H9 (cell line): ENCODE measurements at regions not wholly inside any gene's neighbourhood (a gene's known extent, or its start where the extent isn't known, plus 50 kb on each side); places are given as distances from the start of the nearest gene placed in this dataset.

ENCODE experiments used
- DNase-seq: peaks from one replicate; pipeline ENCODE4 v3.0.0-alpha.2; 2017
- H2AFZ ChIP-seq: one replicate; pipeline ENCODE4 v1.6.1; 2013; ENCODE audit warnings: mild to moderate bottlenecking, low read length, control low read depth, moderate library complexity
- H2AK5ac ChIP-seq: 2 replicates; pipeline ENCODE4 v1.6.1; 2013; ENCODE audit warnings: low read length, control low read depth, mixed read lengths; ENCODE audit not compliant: insufficient read length
- H2BK120ac ChIP-seq: one replicate; pipeline ENCODE4 v1.6.1; 2013; ENCODE audit warnings: low read depth, mild to moderate bottlenecking, low read length, control low read depth, inconsistent platforms; ENCODE audit not compliant: poor library complexity, severe bottlenecking
- H2BK12ac ChIP-seq: 2 replicates; pipeline ENCODE4 v1.6.1; 2013; ENCODE audit warnings: low read length, control low read depth, mixed read lengths, low read depth; ENCODE audit not compliant: insufficient read length
- H2BK15ac ChIP-seq: 2 replicates; pipeline ENCODE4 v1.6.1; 2013; ENCODE audit warnings: low read depth, low read length, control low read depth
- H2BK20ac ChIP-seq: one replicate; pipeline ENCODE4 v1.6.1; 2013; ENCODE audit warnings: low read depth, mild to moderate bottlenecking, low read length, control low read depth, inconsistent platforms; ENCODE audit not compliant: poor library complexity, severe bottlenecking
- H2BK5ac ChIP-seq: 2 replicates; pipeline ENCODE4 v1.6.1; 2013; ENCODE audit warnings: low read length, control low read depth, mixed read lengths; ENCODE audit not compliant: insufficient read length
- H3K14ac ChIP-seq: 2 replicates; pipeline ENCODE4 v1.6.1; 2013; ENCODE audit warnings: low read length, control low read depth; ENCODE audit not compliant: insufficient read depth
- H3K18ac ChIP-seq: 2 replicates; pipeline ENCODE4 v1.6.1; 2013; ENCODE audit warnings: low read depth, mild to moderate bottlenecking, mixed read lengths, low read length, control low read depth; ENCODE audit not compliant: insufficient read length
- H3K23ac ChIP-seq: 2 replicates; pipeline ENCODE4 v1.6.1; 2013; ENCODE audit warnings: low read length, control low read depth, mixed read lengths, low read depth; ENCODE audit not compliant: insufficient read length
- H3K23me2 ChIP-seq: 2 replicates; pipeline ENCODE4 v1.6.1; 2013; ENCODE audit warnings: low read depth, mild to moderate bottlenecking, mixed read lengths, low read length, control low read depth; ENCODE audit not compliant: insufficient read length, poor library complexity, severe bottlenecking
- H3K27ac ChIP-seq: 2 replicates; pipeline ENCODE4 v1.5.1; 2013; ENCODE audit warnings: low read length, control low read depth, mixed read lengths, low read depth; ENCODE audit not compliant: insufficient read length
- H3K27me3 ChIP-seq: 2 replicates; pipeline ENCODE4 v1.6.1; 2013; ENCODE audit warnings: low read length, control low read depth, inconsistent platforms; ENCODE audit not compliant: insufficient read depth
- H3K4ac ChIP-seq: 2 replicates; pipeline ENCODE4 v1.6.1; 2013; ENCODE audit warnings: low read depth, mild to moderate bottlenecking, control low read depth, inconsistent platforms, low read length, moderate library complexity
- H3K4me1 ChIP-seq: 2 replicates; pipeline ENCODE4 v1.6.1; 2013; ENCODE audit warnings: low read length, control low read depth, inconsistent platforms; ENCODE audit not compliant: insufficient read depth
- H3K4me2 ChIP-seq: 2 replicates; pipeline ENCODE4 v1.6.1; 2013; ENCODE audit warnings: low read length, control low read depth, mixed read lengths; ENCODE audit not compliant: insufficient read length, insufficient read depth
- H3K56ac ChIP-seq: 2 replicates; pipeline ENCODE4 v1.6.1; 2013; ENCODE audit warnings: low read depth, mild to moderate bottlenecking, mixed read lengths, low read length, control low read depth; ENCODE audit not compliant: insufficient read length
- H3K79me1 ChIP-seq: 2 replicates; pipeline ENCODE4 v1.6.1; 2013; ENCODE audit warnings: low read depth, mild to moderate bottlenecking, moderate library complexity, low read length, control low read depth, inconsistent platforms; ENCODE audit not compliant: insufficient read depth, poor library complexity, severe bottlenecking
- H3K79me2 ChIP-seq: 2 replicates; pipeline ENCODE4 v1.6.1; 2013; ENCODE audit warnings: low read length, control low read depth, inconsistent platforms; ENCODE audit not compliant: insufficient read depth
- H3K9ac ChIP-seq: 2 replicates; pipeline ENCODE4 v1.6.1; 2013; ENCODE audit warnings: low read length, control low read depth, mixed read lengths; ENCODE audit not compliant: insufficient read length; ENCODE audit errors: extremely low read depth
- H3K9me3 ChIP-seq: one replicate; pipeline ENCODE4 v1.6.1; 2013; ENCODE audit warnings: low read depth, low read length, inconsistent platforms; ENCODE audit not compliant: control insufficient read depth
- H3T11ph ChIP-seq: one replicate; pipeline ENCODE4 v1.6.1; 2013; ENCODE audit warnings: mild to moderate bottlenecking, low read length, control low read depth, inconsistent platforms
- H4K20me1 ChIP-seq: one replicate; pipeline ENCODE4 v1.6.1; 2013; ENCODE audit not compliant: control insufficient read depth, insufficient read length, insufficient read depth
- H4K5ac ChIP-seq: 2 replicates; pipeline ENCODE4 v1.6.1; 2013; ENCODE audit warnings: low read depth, mild to moderate bottlenecking, mixed read lengths, low read length, control low read depth; ENCODE audit not compliant: insufficient read length
- H4K8ac ChIP-seq: replicated peaks from 2 replicates; pipeline ENCODE4 v1.6.1; 2013; ENCODE audit warnings: low read length, control low read depth, mixed read lengths, low read depth; ENCODE audit not compliant: insufficient read length
- H4K91ac ChIP-seq: 2 replicates; pipeline ENCODE4 v1.6.1; 2013; ENCODE audit warnings: low read depth, mild to moderate bottlenecking, moderate library complexity, mixed read lengths, low read length, control low read depth; ENCODE audit not compliant: insufficient read length
- H3K27ac Mint-ChIP-seq, 3 experiments: 2 replicates in 2 of 3; 3 replicates in 1 of 3; pipeline ENCODE4 v1.8.0; 2020 to 2021; ENCODE audit warnings: mixed read lengths in 3 of 3, mild to moderate bottlenecking in 1 of 3, moderate library complexity in 1 of 3
- H3K27me3 Mint-ChIP-seq: 2 replicates; pipeline ENCODE4 v1.8.0; 2021; ENCODE audit warnings: low read depth, mild to moderate bottlenecking, moderate library complexity, mixed read lengths
- H3K36me3 Mint-ChIP-seq, 3 experiments: 2 replicates in 2 of 3; 3 replicates in 1 of 3; pipeline ENCODE4 v1.8.0; 2020 to 2021; ENCODE audit warnings: low read depth in 3 of 3, mixed read lengths in 3 of 3; ENCODE audit not compliant: insufficient read depth in 1 of 3
- H3K4me1 Mint-ChIP-seq, 2 experiments: 2 replicates each; pipeline ENCODE4 v1.8.0; 2020; ENCODE audit warnings: mixed read lengths in 2 of 2
- H3K4me3 Mint-ChIP-seq, 2 experiments: 2 replicates in 1 of 2; 3 replicates in 1 of 2; pipeline ENCODE4 v1.8.0; 2020 to 2021; ENCODE audit warnings: mild to moderate bottlenecking in 2 of 2, mixed read lengths in 2 of 2, moderate library complexity in 1 of 2
- H3K9me3 Mint-ChIP-seq, 2 experiments: 2 replicates in 1 of 2; 3 replicates in 1 of 2; pipeline ENCODE4 v1.8.0; 2020; ENCODE audit warnings: mild to moderate bottlenecking in 2 of 2, mixed read lengths in 2 of 2, moderate library complexity in 1 of 2
- WGBS: extraction: QIAGEN DNeasy Blood & Tissue Kit; methylation state at CpG from one replicate; pipeline ENCODE4 v1.1.7; 2013; ENCODE audit warnings: missing lambda C conversion rate, low lambda C conversion rate, mixed read lengths; ENCODE audit not compliant: insufficient read length; ENCODE audit errors: extremely low coverage; 5-methylcytosine and 5-hydroxymethylcytosine counted together
- TF ChIP-seq, protein P1 (sequence below): fragments of 200-600 bp; sonication (generic); conservative IDR thresholded peaks from 3 replicates; pipeline ENCODE4 v1.8.0; 2021; ENCODE audit warnings: antibody characterized with exemption, mild to moderate bottlenecking

DNA sequence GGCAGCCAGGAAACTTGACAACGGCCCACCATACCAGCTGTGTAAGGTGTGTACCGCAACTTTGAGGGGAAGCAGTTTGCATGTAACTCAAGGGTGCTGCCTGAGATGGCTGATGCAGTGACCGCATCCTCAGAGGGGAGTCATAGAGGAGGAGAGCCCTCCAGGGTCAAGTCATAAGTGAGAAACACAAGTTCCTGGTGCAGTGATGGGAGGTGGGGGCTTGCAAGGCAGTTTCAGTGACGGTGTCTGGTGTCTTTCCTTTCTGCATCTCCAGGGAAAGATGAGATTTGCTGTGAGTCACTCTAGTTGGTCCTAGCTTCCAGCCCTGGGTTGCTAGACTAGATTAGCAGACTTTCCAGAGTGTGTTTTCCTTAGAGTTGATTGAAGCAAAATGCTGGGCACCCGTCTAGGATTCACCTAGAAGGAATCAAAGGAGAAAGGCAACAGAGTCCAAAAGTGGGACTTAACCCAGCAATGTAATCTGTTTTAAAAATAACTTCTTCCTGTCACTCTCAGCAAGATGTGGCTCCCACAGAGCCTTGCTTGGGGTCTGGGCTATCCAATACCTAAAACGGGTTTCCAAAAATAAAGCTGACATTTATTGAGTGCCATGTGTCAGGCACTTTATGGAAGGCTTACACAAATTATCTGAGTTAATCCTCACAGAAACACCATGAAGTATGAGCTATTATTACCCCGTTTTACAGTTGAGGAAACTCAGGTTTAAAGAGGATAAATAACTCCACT is 265.4 kb upstream of the PLET1 start:
- Histone ChIP-seq H2AK5ac (no peak overlapping the region), H3K14ac (no peak overlapping the region), H4K8ac (no peak overlapping the region), H2BK5ac (no peak overlapping the region), H4K20me1 (no peaks in the 10 kb centered on the region), H3K27ac (no peak overlapping the region), H2BK12ac (no peak overlapping the region), H3K4me1 (no peaks in the 10 kb centered on the region), H3K23me2 (no peaks in the 10 kb centered on the region), H2BK20ac (no peak overlapping the region), H3K56ac (no peak overlapping the region), H4K5ac (no peak overlapping the region), H3K79me2 (no peaks in the 10 kb centered on the region), H3K9ac (no peak overlapping the region), H3K23ac (no peak overlapping the region), H4K91ac (no peak overlapping the region), H3K79me1 (no peaks in the 10 kb centered on the region), H2AFZ (no peak overlapping the region), H3K4me2 (no peak overlapping the region), H2BK120ac (no peak overlapping the region), H2BK15ac (no peak overlapping the region), H3K27me3 (no peaks in the 10 kb centered on the region), H3T11ph (no peak overlapping the region), H3K4ac (no peak overlapping the region), H3K9me3 (no peaks in the 10 kb centered on the region), H3K18ac (no peak overlapping the region)
- TF ChIP-seq, protein P1, sequence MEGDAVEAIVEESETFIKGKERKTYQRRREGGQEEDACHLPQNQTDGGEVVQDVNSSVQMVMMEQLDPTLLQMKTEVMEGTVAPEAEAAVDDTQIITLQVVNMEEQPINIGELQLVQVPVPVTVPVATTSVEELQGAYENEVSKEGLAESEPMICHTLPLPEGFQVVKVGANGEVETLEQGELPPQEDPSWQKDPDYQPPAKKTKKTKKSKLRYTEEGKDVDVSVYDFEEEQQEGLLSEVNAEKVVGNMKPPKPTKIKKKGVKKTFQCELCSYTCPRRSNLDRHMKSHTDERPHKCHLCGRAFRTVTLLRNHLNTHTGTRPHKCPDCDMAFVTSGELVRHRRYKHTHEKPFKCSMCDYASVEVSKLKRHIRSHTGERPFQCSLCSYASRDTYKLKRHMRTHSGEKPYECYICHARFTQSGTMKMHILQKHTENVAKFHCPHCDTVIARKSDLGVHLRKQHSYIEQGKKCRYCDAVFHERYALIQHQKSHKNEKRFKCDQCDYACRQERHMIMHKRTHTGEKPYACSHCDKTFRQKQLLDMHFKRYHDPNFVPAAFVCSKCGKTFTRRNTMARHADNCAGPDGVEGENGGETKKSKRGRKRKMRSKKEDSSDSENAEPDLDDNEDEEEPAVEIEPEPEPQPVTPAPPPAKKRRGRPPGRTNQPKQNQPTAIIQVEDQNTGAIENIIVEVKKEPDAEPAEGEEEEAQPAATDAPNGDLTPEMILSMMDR = no peak
- peaks cover 4% of the 10 kb centered on the region for H3K27me3 Mint-ChIP-seq
- no peaks in the 10 kb centered on the region; a peak in 1 of 7 replicates for H3K36me3 Mint-ChIP-seq
- DNase-seq = no peak
- peaks cover 7 to 9% of the 10 kb centered on the region in 2 experiments for H3K4me1 Mint-ChIP-seq
- H3K27ac Mint-ChIP-seq = no peak overlapping the region; a peak in 1 of 7 replicates
- no peaks in the 10 kb centered on the region; a peak in 1 of 5 replicates for H3K9me3 Mint-ChIP-seq
- no CpG with 5 or more reads among the region's 7 CpGs for WGBS
- no peak overlapping the region for H3K4me3 Mint-ChIP-seq
